GM13976 (cell line): ENCODE measurements at regions not wholly inside any gene's neighbourhood (a gene's known extent, or its start where the extent isn't known, plus 50 kb on each side); places are given as distances from the start of the nearest gene placed in this dataset.

Experiments
- DNase-seq: peaks from one replicate; pipeline ENCODE4 v3.0.0; 2012; ENCODE audit warnings: low spot score
- CTCF ChIP-seq: IDR thresholded peaks from 2 replicates; pipeline ENCODE4 v1.5.1; 2012; ENCODE audit warnings: borderline replicate concordance, mild to moderate bottlenecking; ENCODE audit not compliant: insufficient read depth; ENCODE audit errors: extremely low read depth, missing control alignments, control extremely low read depth
- in situ Hi-C: fragments of 300-500 bp; cut with MboI; formaldehyde crosslinking; loops from one replicate; pipeline ENCODE4 v1.12.0; 2022; ENCODE audit warnings: low sequenced_read_pairs, mixed read lengths, inconsistent platforms; ENCODE audit not compliant: unreplicated experiment

- no peak for DNase-seq
- in situ Hi-C loops: no loop called here
- no peak for TF ChIP-seq CTCF
Observed at GRCh38 chr6:117110737-117111136, 154.6 kb upstream of the VGLL2 start.

DNA sequence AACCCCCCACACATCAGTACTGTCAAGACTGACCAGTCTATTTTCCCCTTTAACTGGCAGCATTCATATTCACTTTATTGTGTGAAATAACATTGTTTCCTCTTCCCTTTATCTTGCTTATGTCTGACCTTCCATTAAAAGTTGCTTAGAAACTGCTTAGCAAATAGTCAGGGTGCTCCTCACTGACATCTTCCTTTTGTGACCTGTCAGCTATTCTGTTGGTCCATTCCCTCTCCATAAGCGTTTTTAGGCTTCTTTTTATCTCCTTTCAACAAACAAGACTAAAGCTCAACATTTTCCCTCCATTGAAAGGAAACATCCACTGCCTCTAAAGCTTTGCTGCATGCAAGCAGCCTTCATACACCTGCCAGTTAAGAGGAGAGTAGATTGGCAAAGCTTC is 147.7 kb upstream of the VGLL2 start:
- no peak for DNase-seq
- TF ChIP-seq CTCF: no peak
- in situ Hi-C loops: no loop called here

DNA sequence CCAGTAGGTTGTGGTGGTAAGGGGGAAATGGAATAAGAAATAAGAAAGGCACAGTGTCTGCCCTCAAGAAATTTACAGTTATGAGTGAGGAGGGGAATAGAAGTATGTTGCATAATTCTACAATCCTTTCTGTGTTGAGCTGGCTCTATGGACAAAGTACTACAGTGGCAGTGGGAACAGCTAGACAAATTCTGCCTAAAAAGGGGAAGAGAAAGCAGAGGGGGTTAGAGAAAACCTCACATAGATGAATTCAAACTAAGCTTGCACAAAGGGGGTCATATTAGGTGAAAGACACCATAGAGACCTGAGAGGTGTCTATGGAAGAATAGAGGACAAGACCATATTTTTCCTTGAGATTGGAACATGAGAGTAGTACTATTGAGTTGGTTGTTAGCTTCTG is 146.9 kb upstream of the VGLL2 start:
- TF ChIP-seq CTCF: no peak
- DNase-seq: no peak
- in situ Hi-C loops: no loop called here

DNA sequence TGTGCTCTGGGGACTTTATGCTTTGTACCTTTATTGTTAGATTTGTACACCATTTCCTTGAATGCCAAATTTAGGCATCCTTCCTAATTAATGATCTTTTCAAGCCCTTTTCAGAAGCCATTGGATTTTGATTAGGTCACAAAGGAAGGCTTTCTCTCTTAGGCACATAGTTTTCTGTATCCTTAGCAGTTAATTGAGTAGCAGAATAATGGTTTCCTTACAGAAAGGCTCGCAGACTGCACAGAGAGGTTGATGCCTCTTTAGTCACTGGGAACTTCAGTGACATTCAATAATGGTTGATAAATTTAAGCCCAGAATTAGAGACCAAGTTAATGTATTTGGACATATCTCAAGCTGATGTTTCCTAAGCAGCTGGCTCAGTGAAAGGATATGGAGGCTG is 139.1 kb upstream of the VGLL2 start:
- no peak for DNase-seq
- in situ Hi-C loops: no loop called here
- TF ChIP-seq CTCF: no peak

DNA sequence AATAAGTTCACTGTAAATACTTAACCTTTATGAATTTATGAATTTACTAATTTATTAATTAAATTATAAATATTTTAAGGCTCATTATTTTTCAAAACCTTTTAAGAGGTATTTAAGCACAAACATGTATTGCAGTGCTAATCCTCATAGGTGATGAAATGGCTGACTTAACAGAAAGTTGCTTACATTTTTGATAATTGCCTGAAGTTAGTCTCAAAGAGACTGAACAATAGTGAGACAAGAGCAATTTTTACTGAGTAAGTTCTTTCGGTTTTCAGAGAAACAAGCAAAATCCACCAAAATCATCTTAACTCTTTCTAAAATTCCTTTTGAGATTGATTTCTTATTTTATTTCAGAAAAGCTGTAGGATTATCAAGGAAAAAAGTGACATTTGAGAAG is 137.3 kb upstream of the VGLL2 start:
- no peak for DNase-seq
- no peak for TF ChIP-seq CTCF
- in situ Hi-C loops: no loop called here

DNA sequence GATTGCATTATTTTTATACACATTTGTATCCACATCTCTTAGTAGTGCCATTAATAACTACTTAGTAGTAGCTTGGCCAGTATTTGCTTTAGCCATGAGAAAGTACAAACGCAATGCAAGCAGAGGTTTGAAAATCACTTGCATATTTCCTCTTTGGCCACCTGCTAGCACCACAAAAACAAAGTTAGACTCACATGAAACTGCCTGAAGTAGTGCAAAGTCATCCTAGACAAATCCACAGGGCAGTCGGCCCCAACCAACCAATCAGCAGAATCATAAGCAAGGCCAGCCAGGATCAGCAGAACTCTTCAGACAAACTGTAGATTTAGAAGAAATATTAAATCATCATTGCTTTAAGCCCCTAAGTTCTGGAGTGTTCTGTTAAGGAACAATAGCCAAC is 135.2 kb upstream of the VGLL2 start:
- in situ Hi-C loops: no loop called here
- no peak for DNase-seq

More for the DNA sequence above, 135.2 kb upstream of the VGLL2 start:
- no peak for TF ChIP-seq CTCF
